ENCODE measurements at regions not wholly inside any gene's neighbourhood (a gene's known extent, or its start where the extent isn't known, plus 50 kb on each side); places are given as distances from the start of the nearest gene placed in this dataset.

- TF ChIP-seq EZH2 (IDR thresholded peaks at IDR 0.05; ENCODE audit: insufficient read depth, poor library complexity, severe bottlenecking) (no peak), EZH2phosphoT487 (IDR thresholded peaks at IDR 0.05; ENCODE audit: insufficient read depth, low read depth) (no peak)
Measured at GRCh38 chr3:182612332-182612731, 181.0 kb upstream of the ATP11B start.

All from GM23248 (cell line).